ENCODE measurements at regions not wholly inside any gene's neighbourhood (a gene's known extent, or its start where the extent isn't known, plus 50 kb on each side); places are given as distances from the start of the nearest gene placed in this dataset.
"Not testable (repeated sequence)": the region's sequence is repeated elsewhere in the genome, so short reads cannot be mapped to it uniquely, and the experiment has no call there.

GRCh38 chr16:59113004-59113670 is 379.0 kb upstream of the GOT2 start:
- no peak for TF ChIP-seq CTCF (IDR thresholded peaks at IDR 0.05; ENCODE audit: borderline replicate concordance, insufficient read depth, low read depth, low read length)
- no peak overlapping the region for H3K4me3 ChIP-seq (ENCODE audit: low read depth, low read length)

- no peak for TF ChIP-seq CTCF (IDR thresholded peaks at IDR 0.05; ENCODE audit: borderline replicate concordance, insufficient read depth, low read depth, low read length)
- H3K4me3 ChIP-seq (ENCODE audit: low read depth, low read length), result no peak overlapping the region
Measured at GRCh38 chr16:59111280-59111679, 377.2 kb upstream of the GOT2 start.

GRCh38 chr16:59108374-59108773 is 374.3 kb upstream of the GOT2 start:
- no peak for TF ChIP-seq CTCF (IDR thresholded peaks at IDR 0.05; ENCODE audit: borderline replicate concordance, insufficient read depth, low read depth, low read length)
- H3K4me3 ChIP-seq (ENCODE audit: low read depth, low read length), result no peak overlapping the region

GRCh38 chr16:59096682-59097081 is 362.6 kb upstream of the GOT2 start:
- not testable (repeated sequence) for H3K4me3 ChIP-seq (ENCODE audit: low read depth, low read length)

GRCh38 chr16:59090541-59090940 is 356.4 kb upstream of the GOT2 start:
- no peak for TF ChIP-seq CTCF (IDR thresholded peaks at IDR 0.05; ENCODE audit: borderline replicate concordance, insufficient read depth, low read depth, low read length)
- H3K4me3 ChIP-seq (ENCODE audit: low read depth, low read length), result no peak overlapping the region

GRCh38 chr16:59088431-59088830 is 354.3 kb upstream of the GOT2 start:
- TF ChIP-seq CTCF (IDR thresholded peaks at IDR 0.05; ENCODE audit: borderline replicate concordance, insufficient read depth, low read depth, low read length), result no peak
- H3K4me3 ChIP-seq (ENCODE audit: low read depth, low read length), result no peak overlapping the region

GRCh38 chr16:59087641-59088040 is 353.5 kb upstream of the GOT2 start:
- no peak for TF ChIP-seq CTCF (IDR thresholded peaks at IDR 0.05; ENCODE audit: borderline replicate concordance, insufficient read depth, low read depth, low read length)
- no peak overlapping the region for H3K4me3 ChIP-seq (ENCODE audit: low read depth, low read length)

GRCh38 chr16:59067205-59067604 is 333.1 kb upstream of the GOT2 start:
- no peak for TF ChIP-seq CTCF (IDR thresholded peaks at IDR 0.05; ENCODE audit: borderline replicate concordance, insufficient read depth, low read depth, low read length)
- no peak overlapping the region for H3K4me3 ChIP-seq (ENCODE audit: low read depth, low read length)
